ENCODE measurements at regions not wholly inside any gene's neighbourhood (a gene's known extent, or its start where the extent isn't known, plus 50 kb on each side); places are given as distances from the start of the nearest gene placed in this dataset.

GRCh38 chr18:65146482-65147021 is 604.3 kb upstream of the CDH7 start:
- TF ChIP-seq CTCF (IDR thresholded peaks at IDR 0.05): no peak
- no peaks in the 10 kb centered on the region for H3K27me3 Mint-ChIP-seq
- POLR2A ChIA-PET: no interaction called here

GRCh38 chr18:65145312-65145711 is 605.5 kb upstream of the CDH7 start:
- CTCF ChIA-PET: no interaction called here
- intact Hi-C loops (cut with micrococcal nuclease): no loop called here
- no peak for TF ChIP-seq CTCF (IDR thresholded peaks at IDR 0.05)
- Mint-ChIP-seq H3K27me3 (no peaks in the 10 kb centered on the region), H3K4me3 (no peak overlapping the region), H3K27ac (no peak overlapping the region), H3K4me1 (no peaks in the 10 kb centered on the region), H3K36me3 (ENCODE audit: low read depth) (no peaks in the 10 kb centered on the region), H3K9me3 (peaks cover 2% of the 10 kb centered on the region)
- ATAC-seq (ENCODE audit: low read depth) (no peak), DNase-seq (no peak)
- POLR2A ChIA-PET: no interaction called here

More at GRCh38 chr18:65146482-65147021, 604.3 kb upstream of the CDH7 start:
- CTCF ChIA-PET: no interaction called here
- intact Hi-C loops (cut with micrococcal nuclease): no loop called here
- Mint-ChIP-seq H3K9me3 (peaks cover 2% of the 10 kb centered on the region), H3K4me3 (no peak overlapping the region), H3K4me1 (no peaks in the 10 kb centered on the region), H3K27ac (no peak overlapping the region), H3K36me3 (ENCODE audit: low read depth) (no peaks in the 10 kb centered on the region)
- DNase-seq: no peak
- ATAC-seq (ENCODE audit: low read depth): no peak

GRCh38 chr18:65133610-65134009 is 617.2 kb upstream of the CDH7 start:
- Mint-ChIP-seq H3K4me3 (no peak overlapping the region), H3K9me3 (peaks cover 2% of the 10 kb centered on the region), H3K36me3 (ENCODE audit: low read depth) (no peaks in the 10 kb centered on the region), H3K27ac (no peak overlapping the region), H3K4me1 (no peaks in the 10 kb centered on the region), H3K27me3 (no peaks in the 10 kb centered on the region)
- intact Hi-C loops (cut with micrococcal nuclease): no loop called here
- DNase-seq: no peak
- TF ChIP-seq CTCF (IDR thresholded peaks at IDR 0.05): no peak
- ATAC-seq (ENCODE audit: low read depth): no peak
- POLR2A ChIA-PET: no interaction called here
- CTCF ChIA-PET: no interaction called here

GRCh38 chr18:65124633-65125032 is 626.2 kb upstream of the CDH7 start:
- POLR2A ChIA-PET: no interaction called here
- intact Hi-C loops (cut with micrococcal nuclease): no loop called here
- CTCF ChIA-PET: no interaction called here
- no peak overlapping the region for H3K27ac Mint-ChIP-seq
- no peak for ATAC-seq (ENCODE audit: low read depth)
- no peak overlapping the region for H3K4me3 Mint-ChIP-seq
- no peaks in the 10 kb centered on the region for H3K4me1 Mint-ChIP-seq
- H3K36me3 Mint-ChIP-seq (ENCODE audit: low read depth): no peaks in the 10 kb centered on the region
- H3K9me3 Mint-ChIP-seq: peaks cover 12% of the 10 kb centered on the region
- H3K27me3 Mint-ChIP-seq: no peaks in the 10 kb centered on the region
- TF ChIP-seq CTCF (IDR thresholded peaks at IDR 0.05): no peak
- DNase-seq: no peak

GRCh38 chr18:65103864-65104263 is 646.9 kb upstream of the CDH7 start:
- peaks cover 5% of the 10 kb centered on the region for H3K9me3 Mint-ChIP-seq
- H3K4me1 Mint-ChIP-seq: no peaks in the 10 kb centered on the region
- ATAC-seq (ENCODE audit: low read depth) (no peak), DNase-seq (no peak)
- no peak overlapping the region for H3K27ac Mint-ChIP-seq
- ChIA-PET CTCF (no interaction called here), POLR2A (no interaction called here)
- H3K4me3 Mint-ChIP-seq: no peak overlapping the region
- TF ChIP-seq CTCF (IDR thresholded peaks at IDR 0.05): no peak
- H3K36me3 Mint-ChIP-seq (ENCODE audit: low read depth): no peaks in the 10 kb centered on the region
- intact Hi-C loops (cut with micrococcal nuclease): no loop called here
- no peaks in the 10 kb centered on the region for H3K27me3 Mint-ChIP-seq
